ENCODE measurements at regions not wholly inside any gene's neighbourhood (a gene's known extent, or its start where the extent isn't known, plus 50 kb on each side); places are given as distances from the start of the nearest gene placed in this dataset.

DNA sequence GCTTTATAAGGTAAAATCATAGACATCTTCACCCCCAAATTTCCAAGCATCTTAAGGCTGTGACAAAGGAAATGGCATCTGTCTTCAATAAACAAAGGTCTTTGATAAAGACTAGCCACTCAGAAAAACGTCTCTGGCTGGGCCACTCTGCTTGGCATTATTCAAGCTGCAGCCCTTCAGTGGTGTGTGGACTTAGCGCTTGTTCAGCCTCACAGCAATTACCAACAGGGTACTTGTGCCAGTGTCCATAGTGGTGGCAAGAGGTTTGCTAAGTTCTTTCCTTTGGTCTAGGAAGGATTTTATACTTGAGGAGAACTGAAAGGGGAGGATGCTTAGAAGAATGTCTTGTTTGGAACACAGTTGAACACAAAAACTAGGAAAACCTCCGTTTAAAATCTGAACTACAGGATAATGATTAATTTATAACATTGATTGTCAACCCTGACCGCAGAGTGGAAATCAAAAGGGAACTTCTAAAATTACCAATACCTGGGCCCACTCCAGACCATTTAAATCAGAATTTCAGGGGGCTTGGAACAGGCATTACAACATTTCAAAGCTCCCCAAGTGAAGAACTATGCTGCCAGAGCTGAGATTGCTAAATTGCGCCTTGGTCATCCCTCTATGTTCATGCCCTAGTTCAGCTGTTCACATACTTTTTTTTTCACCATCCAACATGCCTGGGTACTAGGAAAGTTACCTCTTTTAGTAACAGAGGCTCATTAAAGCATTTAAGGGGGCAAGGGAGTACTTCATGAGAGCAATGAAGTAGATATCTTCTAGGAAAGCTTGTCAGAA lies 378.5 kb downstream of the FRK start:
- TF ChIP-seq, protein P1, sequence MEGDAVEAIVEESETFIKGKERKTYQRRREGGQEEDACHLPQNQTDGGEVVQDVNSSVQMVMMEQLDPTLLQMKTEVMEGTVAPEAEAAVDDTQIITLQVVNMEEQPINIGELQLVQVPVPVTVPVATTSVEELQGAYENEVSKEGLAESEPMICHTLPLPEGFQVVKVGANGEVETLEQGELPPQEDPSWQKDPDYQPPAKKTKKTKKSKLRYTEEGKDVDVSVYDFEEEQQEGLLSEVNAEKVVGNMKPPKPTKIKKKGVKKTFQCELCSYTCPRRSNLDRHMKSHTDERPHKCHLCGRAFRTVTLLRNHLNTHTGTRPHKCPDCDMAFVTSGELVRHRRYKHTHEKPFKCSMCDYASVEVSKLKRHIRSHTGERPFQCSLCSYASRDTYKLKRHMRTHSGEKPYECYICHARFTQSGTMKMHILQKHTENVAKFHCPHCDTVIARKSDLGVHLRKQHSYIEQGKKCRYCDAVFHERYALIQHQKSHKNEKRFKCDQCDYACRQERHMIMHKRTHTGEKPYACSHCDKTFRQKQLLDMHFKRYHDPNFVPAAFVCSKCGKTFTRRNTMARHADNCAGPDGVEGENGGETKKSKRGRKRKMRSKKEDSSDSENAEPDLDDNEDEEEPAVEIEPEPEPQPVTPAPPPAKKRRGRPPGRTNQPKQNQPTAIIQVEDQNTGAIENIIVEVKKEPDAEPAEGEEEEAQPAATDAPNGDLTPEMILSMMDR (CRISPR knock-in tag; IDR thresholded peaks at IDR 0.05): no peak
- no peak for TF ChIP-seq FOXM1 (CRISPR knock-in tag; IDR thresholded peaks at IDR 0.05)
- no peak for TF ChIP-seq POLR2A (IDR thresholded peaks at IDR 0.05; ENCODE audit: insufficient read depth in 1 of 2, low read depth in 2 of 2, low read length in 2 of 2)
- TF ChIP-seq NCOA1 (CRISPR knock-in tag; IDR thresholded peaks at IDR 0.05): no peak
- no peak for TF ChIP-seq SIN3A (IDR thresholded peaks at IDR 0.05; ENCODE audit: borderline replicate concordance, low read depth, low read length)
- no peak for TF ChIP-seq SOX13 (IDR thresholded peaks at IDR 0.05)
- no peak for TF ChIP-seq SOX13 (CRISPR knock-in tag; conservative IDR thresholded peaks at IDR 0.05 in 1 of 2, IDR thresholded peaks at IDR 0.05 in 1 of 2)

All from HepG2 (cell line).